ENCODE measurements at regions not wholly inside any gene's neighbourhood (a gene's known extent, or its start where the extent isn't known, plus 50 kb on each side); places are given as distances from the start of the nearest gene placed in this dataset.
A peak's percentile ranks its signal among the peaks of the same experiment; 100 is the strongest.

DNA sequence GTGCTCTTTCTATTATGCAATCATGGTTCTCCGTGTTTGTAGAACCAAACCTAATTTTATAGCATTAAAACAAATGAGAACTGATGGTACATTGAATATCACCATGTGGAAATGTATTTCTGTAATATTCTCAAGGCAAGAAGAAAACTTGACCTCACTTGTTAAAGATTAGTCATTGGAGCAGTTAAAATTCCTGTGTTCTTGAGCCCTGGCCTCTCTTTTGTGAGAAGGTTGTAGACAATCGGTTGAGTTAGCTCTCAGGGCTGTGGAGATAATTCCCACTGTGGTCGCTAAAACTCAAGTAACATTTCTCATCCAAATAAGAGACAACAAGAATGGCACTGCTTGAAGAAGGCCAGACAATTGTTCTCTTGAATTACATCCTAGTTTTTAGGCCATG is 216.0 kb upstream of the KLF4 start:
- Histone ChIP-seq H3K9ac (no peak overlapping the region), H3K27me3 (no peaks in the 10 kb centered on the region), H3K27ac (no peak overlapping the region), H3K9me3 (replicated peaks in 1 of 11) (peaks cover 0 to 12% (median 10%) of the 10 kb centered on the region in 11 experiments; a peak in 13 of 22 replicates), H3K4me1 (peaks cover 6 to 57% (median 23%) of the 10 kb centered on the region in 10 experiments; a peak in 19 of 20 replicates), H3K4me2 (no peak overlapping the region), H3K4me3 (no peak overlapping the region), H3K36me3 (no peaks in the 10 kb centered on the region), H4K20me1 (no peaks in the 10 kb centered on the region)
- TF ChIP-seq Cebpa-rat (IDR thresholded peaks at IDR 0.05), result no peak

GRCh38 chr9:107704774-107705173 is 215.2 kb upstream of the KLF4 start:
- no peaks in the 10 kb centered on the region for H4K20me1 ChIP-seq
- peaks cover 0 to 12% (median 10%) of the 10 kb centered on the region in 11 experiments; a peak in 13 of 22 replicates for H3K9me3 ChIP-seq (replicated peaks in 1 of 11)
- peaks cover 7 to 62% (median 25%) of the 10 kb centered on the region in 10 experiments; a peak in 19 of 20 replicates for H3K4me1 ChIP-seq
- no peak overlapping the region for H3K27ac ChIP-seq
- TF ChIP-seq Cebpa-rat (IDR thresholded peaks at IDR 0.05), result no peak
- H3K36me3 ChIP-seq, result no peaks in the 10 kb centered on the region
- H3K9ac ChIP-seq, result no peak overlapping the region
- no peak overlapping the region for H3K4me2 ChIP-seq
- no peak overlapping the region for H3K4me3 ChIP-seq
- H3K27me3 ChIP-seq, result no peaks in the 10 kb centered on the region

- no peak overlapping the region for H3K9ac ChIP-seq
- no peak overlapping the region for H3K4me3 ChIP-seq
- H3K27ac ChIP-seq, result no peak overlapping the region
- H3K36me3 ChIP-seq, result no peaks in the 10 kb centered on the region
- no peaks in the 10 kb centered on the region for H3K27me3 ChIP-seq
- TF ChIP-seq Cebpa-rat (IDR thresholded peaks at IDR 0.05), result no peak
- no peaks in the 10 kb centered on the region for H4K20me1 ChIP-seq
- H3K4me1 ChIP-seq, result peaks cover 7 to 56% (median 22%) of the 10 kb centered on the region in 10 experiments; a peak in 19 of 20 replicates
- peaks cover 0 to 12% (median 10%) of the 10 kb centered on the region in 11 experiments; a peak in 13 of 22 replicates for H3K9me3 ChIP-seq (replicated peaks in 1 of 11)
- H3K4me2 ChIP-seq, result peak overlapping the region in 4 of 11 experiments; percentile 8 to 34 (median 18); a peak in 5 of 22 replicates
Measured at GRCh38 chr9:107703651-107704050, 214.1 kb upstream of the KLF4 start.

GRCh38 chr9:107700847-107701246 is 211.3 kb upstream of the KLF4 start:
- peaks cover 0 to 12% (median 10%) of the 10 kb centered on the region in 11 experiments; a peak in 13 of 22 replicates for H3K9me3 ChIP-seq (replicated peaks in 1 of 11)
- peak overlapping the region; percentile 35 to 81 (median 59) for H3K4me2 ChIP-seq
- H3K4me1 ChIP-seq, result peaks cover 7 to 36% (median 10%) of the 10 kb centered on the region in 10 experiments; a peak in 19 of 20 replicates
- no peaks in the 10 kb centered on the region for H4K20me1 ChIP-seq
- no peak for TF ChIP-seq Cebpa-rat (IDR thresholded peaks at IDR 0.05)
- H3K4me3 ChIP-seq, result no peak overlapping the region
- H3K36me3 ChIP-seq, result no peaks in the 10 kb centered on the region
- peak overlapping the region in 4 of 11 experiments; percentile 11 to 44 (median 28); a peak in 5 of 22 replicates for H3K27ac ChIP-seq
- no peak overlapping the region for H3K9ac ChIP-seq
- H3K27me3 ChIP-seq, result no peaks in the 10 kb centered on the region

- Histone ChIP-seq H3K4me2 (no peak overlapping the region), H3K4me3 (no peak overlapping the region), H3K36me3 (no peaks in the 10 kb centered on the region), H3K27ac (no peak overlapping the region), H3K4me1 (peaks cover 7 to 45% (median 10%) of the 10 kb centered on the region in 10 experiments; a peak in 19 of 20 replicates), H3K27me3 (no peaks in the 10 kb centered on the region), H4K20me1 (no peaks in the 10 kb centered on the region), H3K9ac (no peak overlapping the region), H3K9me3 (replicated peaks in 1 of 11) (peaks cover 0 to 12% (median 10%) of the 10 kb centered on the region in 11 experiments; a peak in 13 of 22 replicates)
- TF ChIP-seq Cebpa-rat (IDR thresholded peaks at IDR 0.05), result no peak
Measured at GRCh38 chr9:107699231-107699630, 209.7 kb upstream of the KLF4 start.

DNA sequence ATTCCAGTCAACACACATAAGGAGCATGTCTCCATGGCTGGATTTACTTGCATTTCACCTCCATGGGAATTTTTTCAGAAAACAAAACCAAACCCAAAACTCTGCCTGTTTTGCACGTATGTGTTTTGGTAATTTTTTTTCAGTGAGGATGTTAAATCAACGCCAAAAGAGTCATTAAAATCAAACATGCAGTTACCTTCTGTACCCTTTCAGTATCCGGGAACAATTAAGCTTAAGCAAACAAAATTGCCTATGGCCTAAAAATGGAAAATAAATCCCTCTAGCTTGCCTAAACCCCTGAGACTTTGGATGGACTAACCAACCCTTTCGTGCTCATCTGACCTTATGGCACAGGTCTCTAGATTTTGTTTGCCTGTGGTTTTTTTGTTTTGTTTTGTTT is 209.2 kb upstream of the KLF4 start:
- peaks cover 0 to 12% (median 10%) of the 10 kb centered on the region in 11 experiments; a peak in 13 of 22 replicates for H3K9me3 ChIP-seq (replicated peaks in 1 of 11)
- no peak overlapping the region for H3K9ac ChIP-seq
- H3K27me3 ChIP-seq, result no peaks in the 10 kb centered on the region
- no peak overlapping the region for H3K4me2 ChIP-seq
- no peak for TF ChIP-seq Cebpa-rat (IDR thresholded peaks at IDR 0.05)
- H3K4me3 ChIP-seq, result no peak overlapping the region
- H3K36me3 ChIP-seq, result no peaks in the 10 kb centered on the region
- H3K4me1 ChIP-seq, result peaks cover 7 to 41% (median 10%) of the 10 kb centered on the region in 10 experiments; a peak in 19 of 20 replicates
- H3K27ac ChIP-seq, result no peak overlapping the region
- no peaks in the 10 kb centered on the region for H4K20me1 ChIP-seq

DNA sequence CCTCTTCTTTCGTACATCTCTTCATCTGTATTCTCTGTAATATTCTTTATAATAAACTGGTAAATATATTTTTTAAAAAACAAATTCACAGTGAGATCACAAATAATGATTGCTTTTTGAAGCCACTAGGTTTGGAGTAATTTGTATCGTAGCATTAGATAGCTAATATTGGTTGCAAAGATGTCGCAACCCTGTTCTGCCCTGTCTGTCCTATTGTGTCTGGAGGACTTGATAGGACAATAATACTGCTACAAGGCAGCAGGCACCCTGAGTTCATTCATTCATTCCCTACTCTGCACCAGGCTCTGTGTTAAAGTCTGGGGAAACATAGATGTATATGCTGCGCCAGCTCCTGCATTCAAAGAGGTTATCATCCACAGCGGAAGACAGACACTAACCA is 206.7 kb upstream of the KLF4 start:
- H3K4me1 ChIP-seq, result peaks cover 7 to 24% (median 10%) of the 10 kb centered on the region in 10 experiments; a peak in 19 of 20 replicates
- no peaks in the 10 kb centered on the region for H3K27me3 ChIP-seq
- no peak overlapping the region for H3K4me2 ChIP-seq
- peak in 4 of 11 experiments; percentile 22 to 65 (median 33); a peak in 3 of 22 replicates for TF ChIP-seq Cebpa-rat (IDR thresholded peaks at IDR 0.05)
- no peak overlapping the region for H3K27ac ChIP-seq
- H3K4me3 ChIP-seq, result no peak overlapping the region
- H4K20me1 ChIP-seq, result no peaks in the 10 kb centered on the region
- no peak overlapping the region for H3K9ac ChIP-seq
- H3K9me3 ChIP-seq (replicated peaks in 1 of 11), result no peaks in the 10 kb centered on the region
- H3K36me3 ChIP-seq, result no peaks in the 10 kb centered on the region

- no peaks in the 10 kb centered on the region for H3K36me3 ChIP-seq
- peak overlapping the region in 5 of 11 experiments; percentile 15 to 46 (median 40); a peak in 7 of 22 replicates for H3K4me2 ChIP-seq
- no peak overlapping the region for H3K4me3 ChIP-seq
- H4K20me1 ChIP-seq, result no peaks in the 10 kb centered on the region
- no peak for TF ChIP-seq Cebpa-rat (IDR thresholded peaks at IDR 0.05)
- peaks cover 0 to 4% (median 0%) of the 10 kb centered on the region in 11 experiments; a peak in 5 of 22 replicates for H3K9me3 ChIP-seq (replicated peaks in 1 of 11)
- H3K9ac ChIP-seq, result no peak overlapping the region
- no peak overlapping the region for H3K27ac ChIP-seq
- no peaks in the 10 kb centered on the region for H3K27me3 ChIP-seq
- H3K4me1 ChIP-seq, result peaks cover 0 to 13% (median 0%) of the 10 kb centered on the region in 10 experiments; a peak in 8 of 20 replicates
Measured at GRCh38 chr9:107694390-107694789, 204.8 kb upstream of the KLF4 start.

DNA sequence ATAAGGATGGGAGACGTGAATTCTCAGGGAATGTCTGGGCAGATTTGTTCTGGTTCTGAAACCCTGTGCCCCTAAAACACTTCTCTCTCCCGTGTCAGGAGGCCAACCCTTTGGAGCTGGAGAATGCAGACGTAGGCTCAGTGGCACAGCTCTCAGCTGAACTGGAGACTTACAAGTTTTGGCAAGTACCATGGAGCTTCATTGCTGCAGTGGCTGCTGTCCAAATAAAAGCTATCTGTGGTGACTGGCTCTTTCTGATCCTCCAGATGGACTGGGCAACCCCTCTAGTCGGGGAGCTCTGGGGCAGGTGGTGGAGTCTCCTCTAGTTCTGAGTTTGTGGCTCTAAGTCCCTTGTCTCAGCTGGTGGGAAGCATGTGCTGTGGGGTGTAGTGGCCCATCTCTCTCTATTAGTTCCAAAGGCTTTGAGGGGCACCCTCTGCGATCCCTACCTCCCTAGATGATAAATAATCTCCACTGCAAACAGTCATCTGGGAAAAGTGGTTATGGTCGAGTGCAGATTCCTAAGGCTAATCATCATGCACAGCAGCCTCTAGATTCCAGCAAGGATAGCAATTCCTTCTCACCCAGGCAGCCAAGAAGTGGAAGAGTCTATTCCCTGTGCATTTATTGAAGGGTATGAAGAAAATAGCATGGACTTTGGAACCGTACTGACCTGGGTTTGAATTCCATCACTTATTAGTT is 204.2 kb upstream of the KLF4 start:
- H3K4me1 ChIP-seq, result peaks cover 0 to 13% (median 0%) of the 10 kb centered on the region in 10 experiments; a peak in 8 of 20 replicates
- H4K20me1 ChIP-seq, result no peaks in the 10 kb centered on the region
- H3K36me3 ChIP-seq, result no peaks in the 10 kb centered on the region
- peaks cover 0 to 8% (median 5%) of the 10 kb centered on the region in 11 experiments; a peak in 7 of 22 replicates for H3K9me3 ChIP-seq (replicated peaks in 1 of 11)
- TF ChIP-seq Cebpa-rat (IDR thresholded peaks at IDR 0.05), result no peak
- no peak overlapping the region for H3K4me2 ChIP-seq
- H3K27me3 ChIP-seq, result no peaks in the 10 kb centered on the region
- H3K27ac ChIP-seq, result no peak overlapping the region
- no peak overlapping the region for H3K4me3 ChIP-seq
- no peak overlapping the region for H3K9ac ChIP-seq

All from BLaER1 treated with 17β-estradiol and CSF1 and Interleukin-3, amounts not matched to agents 10 nM and 100 nM (cell line).